HG02642 (cell line): ENCODE measurements at regions not wholly inside any gene's neighbourhood (a gene's known extent, or its start where the extent isn't known, plus 50 kb on each side); places are given as distances from the start of the nearest gene placed in this dataset.
"Not testable (repeated sequence)": the region's sequence is repeated elsewhere in the genome, so short reads cannot be mapped to it uniquely, and the experiment has no call there.

Experiments
- ATAC-seq: cut with Tn5 transposase; IDR thresholded peaks from one replicate; pipeline ENCODE4 v1.9.1; 2021; ENCODE audit warnings: mild to moderate bottlenecking; ENCODE audit not compliant: unreplicated experiment, poor library complexity

DNA sequence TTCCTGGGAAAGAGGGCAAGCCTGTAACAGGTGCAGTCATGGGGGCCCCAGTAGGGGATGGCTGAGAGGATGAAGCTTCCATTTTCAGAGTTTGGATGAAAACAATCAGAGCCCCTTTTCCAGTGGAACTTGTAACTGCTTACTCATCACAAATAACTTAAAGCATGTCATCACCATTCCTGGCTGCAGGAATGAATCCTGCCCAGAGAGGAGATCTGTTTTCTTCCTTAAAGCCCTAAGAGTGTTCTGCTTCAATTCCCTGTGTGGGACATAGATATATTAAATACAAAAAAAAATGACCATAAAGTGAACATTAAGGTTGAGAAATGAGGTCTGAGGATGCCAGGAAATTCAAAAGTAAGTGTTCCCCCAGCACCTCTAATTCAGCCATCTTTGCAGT is 183.4 kb upstream of the MEIS1 start:
- ATAC-seq: no peak

DNA sequence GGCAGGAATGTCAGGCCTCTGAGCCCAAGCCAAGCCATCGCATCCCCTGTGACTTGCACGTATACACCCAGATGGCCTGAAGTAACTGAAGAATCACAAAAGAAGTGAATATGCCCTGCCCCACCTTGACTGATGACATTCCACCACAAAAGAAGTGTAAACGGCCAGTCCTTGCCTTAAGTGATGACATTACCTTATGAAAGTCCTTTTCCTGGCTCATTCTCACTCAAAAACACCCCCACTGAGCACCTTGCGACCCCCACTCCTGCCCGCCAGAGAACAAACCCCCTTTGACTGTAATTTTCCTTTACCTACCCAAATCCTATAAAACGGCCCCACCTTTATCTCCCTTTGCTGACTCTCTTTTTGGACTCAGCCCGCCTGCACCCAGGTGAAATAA is 185.8 kb upstream of the MEIS1 start:
- ATAC-seq: not testable (repeated sequence)

DNA sequence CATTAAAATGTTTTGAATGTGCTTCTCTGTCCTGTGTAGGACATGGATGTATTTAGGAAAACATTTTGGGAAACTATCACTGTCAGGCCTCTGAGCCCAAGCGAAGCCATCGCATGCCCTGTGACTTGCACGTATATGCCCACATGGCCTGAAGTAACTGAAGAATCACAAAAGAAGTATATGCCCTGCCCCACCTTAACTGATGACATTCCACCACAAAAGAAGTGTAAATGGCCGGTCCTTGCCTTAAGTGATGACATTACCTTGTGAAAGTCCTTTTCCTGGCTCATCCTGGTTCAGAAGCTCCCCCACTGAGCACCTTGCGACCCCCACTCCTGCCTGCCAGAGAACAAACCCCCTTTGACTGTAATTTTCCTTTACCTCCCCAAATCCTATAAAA is 191.1 kb upstream of the MEIS1 start:
- not testable (repeated sequence) for ATAC-seq

DNA sequence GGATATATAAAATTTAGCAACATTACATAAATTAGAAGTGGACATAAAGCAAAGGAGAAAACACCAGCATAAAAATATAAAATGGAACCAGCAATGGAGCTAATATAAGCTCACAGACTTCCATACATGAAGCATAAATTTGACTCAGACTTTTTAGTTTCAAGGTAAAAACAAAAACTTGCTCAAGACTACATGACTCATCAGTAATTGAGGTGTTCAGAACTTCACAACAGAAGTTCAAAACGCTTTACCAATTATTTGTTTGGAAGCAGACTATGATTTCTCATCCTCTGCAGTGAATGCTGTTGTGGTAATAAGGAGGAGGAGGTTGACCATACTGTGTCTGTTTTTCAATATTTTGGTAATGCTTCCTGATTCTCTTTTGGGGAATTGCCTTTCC is 192.0 kb upstream of the MEIS1 start:
- ATAC-seq: not testable (repeated sequence)

DNA sequence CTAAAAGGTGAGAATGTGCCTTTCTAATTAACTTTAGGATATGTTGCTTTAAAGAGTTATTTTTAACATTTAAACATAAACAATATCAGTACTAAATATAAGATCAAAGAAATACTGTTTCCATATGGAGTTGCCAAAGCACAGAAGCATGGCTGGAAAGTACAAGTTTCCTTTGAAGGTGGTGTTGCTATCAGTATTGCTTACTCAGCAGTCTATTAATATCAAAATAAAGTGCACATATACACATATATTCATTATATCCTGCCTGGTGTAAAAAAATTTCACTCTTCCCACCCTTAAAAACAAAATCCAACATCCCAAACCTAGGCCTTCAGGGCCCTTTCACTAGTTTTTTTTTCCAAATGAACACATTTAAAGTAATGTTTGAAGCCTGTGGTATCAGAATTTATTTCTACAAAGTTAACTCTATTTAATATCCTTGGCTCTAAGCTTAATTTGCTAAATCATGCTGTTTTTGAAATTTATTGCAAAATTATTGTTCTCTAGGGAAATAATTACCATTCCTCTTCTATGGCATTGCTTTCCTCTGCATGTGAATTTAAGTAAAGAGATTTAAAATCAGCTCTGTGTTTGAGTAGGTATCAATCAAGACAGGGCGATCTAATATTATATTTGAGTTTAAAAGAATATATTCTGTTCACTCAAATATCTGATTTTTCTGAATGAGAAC is 192.7 kb upstream of the MEIS1 start:
- no peak for ATAC-seq

DNA sequence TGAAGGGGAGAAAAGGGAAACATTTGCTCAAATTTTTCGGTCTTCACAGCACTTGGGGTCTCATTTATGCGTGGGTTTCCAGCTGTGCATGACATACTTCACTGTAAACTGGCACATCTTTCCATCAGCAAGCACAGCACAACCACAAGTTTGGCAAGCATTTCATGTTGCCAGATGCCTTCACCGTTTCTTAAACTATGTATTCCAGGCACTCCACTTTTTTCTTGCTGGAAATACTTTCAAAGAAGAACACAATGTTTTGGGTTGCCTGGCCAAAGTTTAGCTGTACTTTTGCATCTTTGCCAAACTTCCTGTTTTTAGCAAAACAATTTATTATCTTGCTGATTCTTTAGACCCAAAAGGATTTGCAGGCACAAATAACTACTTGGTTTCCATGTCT is 194.6 kb upstream of the MEIS1 start:
- ATAC-seq: no peak

DNA sequence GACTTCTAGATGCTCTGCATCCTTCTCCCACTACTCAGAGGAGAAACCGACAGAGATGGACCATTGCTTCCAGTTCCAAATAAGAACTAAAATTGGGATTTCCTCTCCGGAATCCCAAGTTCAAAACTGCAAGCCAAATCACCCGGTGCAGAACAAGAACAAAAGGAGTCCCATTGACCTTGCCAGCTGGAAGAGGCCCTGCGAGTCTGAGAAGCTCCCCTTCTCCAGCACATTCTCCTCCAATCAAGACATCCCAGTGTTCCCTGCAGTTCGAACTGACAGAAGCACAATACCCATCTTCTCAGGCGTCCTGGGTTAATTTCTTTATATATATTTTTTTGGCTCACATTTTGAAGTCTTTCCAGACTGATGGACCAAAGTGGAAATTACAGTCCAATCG is 195.3 kb upstream of the MEIS1 start:
- ATAC-seq: no peak

DNA sequence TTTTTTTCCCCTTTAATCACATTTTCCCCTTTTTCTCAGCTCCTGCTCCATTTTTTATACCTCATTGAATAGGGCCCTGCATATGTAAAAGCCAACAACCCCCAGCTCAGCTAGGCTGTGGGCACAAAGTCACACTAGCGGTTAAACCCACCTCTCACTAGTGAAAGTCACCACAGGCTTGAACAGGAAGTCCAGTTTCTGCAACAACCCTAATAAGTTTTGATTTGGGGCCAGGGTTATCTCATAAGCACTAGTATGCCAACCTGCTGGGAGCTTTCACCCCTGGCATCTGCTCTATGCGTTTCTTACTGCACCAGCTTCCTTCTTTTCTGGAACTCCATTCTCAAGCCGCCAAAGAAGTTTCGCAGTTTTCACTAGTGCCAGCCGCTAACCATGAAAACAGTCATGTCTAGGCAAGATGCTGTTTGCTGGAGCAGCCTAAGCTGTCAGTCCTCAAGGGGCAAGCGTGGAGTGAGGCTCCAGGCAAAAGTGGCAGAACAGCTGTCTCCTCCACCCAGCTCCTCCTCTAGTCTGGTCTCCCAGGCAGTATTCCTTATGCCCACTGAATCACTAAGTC is 197.0 kb upstream of the MEIS1 start:
- no peak for ATAC-seq

DNA sequence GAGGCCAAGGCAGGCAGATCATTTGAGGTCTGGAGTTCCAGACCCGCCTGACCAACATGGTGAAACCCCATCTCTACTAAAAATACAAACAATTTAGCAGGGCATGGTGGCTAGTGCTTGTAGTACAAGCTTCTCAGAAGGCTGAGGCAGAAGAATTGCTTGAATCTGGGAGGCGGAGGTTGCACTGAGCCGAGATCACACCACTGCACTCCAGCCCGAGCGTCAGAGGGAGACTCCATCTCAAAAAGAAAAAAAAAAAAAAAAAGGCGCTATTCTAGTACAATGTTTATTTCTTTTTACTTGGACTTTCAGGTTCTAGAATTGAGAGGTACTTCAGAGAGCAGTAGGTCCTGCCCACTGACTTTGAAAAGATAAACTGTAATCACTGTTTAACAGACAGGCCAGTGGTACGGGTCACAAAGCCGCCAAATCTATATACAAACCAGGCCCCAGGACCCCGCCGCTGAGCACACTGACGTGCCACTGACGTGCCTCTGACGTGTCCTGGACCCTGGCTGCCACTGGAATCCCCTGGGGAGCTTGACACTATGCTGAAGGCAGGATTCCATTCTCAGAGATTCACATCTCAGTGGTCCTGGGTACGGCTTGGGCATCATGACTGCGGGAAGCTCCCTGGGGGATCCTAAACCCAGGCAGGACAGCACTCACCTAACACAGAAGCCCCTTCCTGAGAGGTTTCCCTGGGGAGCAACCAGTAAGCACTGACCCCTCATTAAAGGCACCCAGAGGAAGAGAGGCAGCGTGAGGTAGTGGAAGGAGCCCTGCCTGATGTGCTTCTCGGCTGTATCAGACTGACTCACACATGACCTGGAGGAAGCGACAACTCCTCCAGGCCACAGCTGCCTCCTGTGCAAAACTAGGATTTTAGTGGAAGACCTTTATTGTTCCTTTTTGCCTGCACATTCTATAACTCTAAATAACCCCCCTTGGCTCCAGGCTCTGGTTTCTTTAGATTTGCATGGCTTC is 197.8 kb upstream of the MEIS1 start:
- no peak for ATAC-seq

DNA sequence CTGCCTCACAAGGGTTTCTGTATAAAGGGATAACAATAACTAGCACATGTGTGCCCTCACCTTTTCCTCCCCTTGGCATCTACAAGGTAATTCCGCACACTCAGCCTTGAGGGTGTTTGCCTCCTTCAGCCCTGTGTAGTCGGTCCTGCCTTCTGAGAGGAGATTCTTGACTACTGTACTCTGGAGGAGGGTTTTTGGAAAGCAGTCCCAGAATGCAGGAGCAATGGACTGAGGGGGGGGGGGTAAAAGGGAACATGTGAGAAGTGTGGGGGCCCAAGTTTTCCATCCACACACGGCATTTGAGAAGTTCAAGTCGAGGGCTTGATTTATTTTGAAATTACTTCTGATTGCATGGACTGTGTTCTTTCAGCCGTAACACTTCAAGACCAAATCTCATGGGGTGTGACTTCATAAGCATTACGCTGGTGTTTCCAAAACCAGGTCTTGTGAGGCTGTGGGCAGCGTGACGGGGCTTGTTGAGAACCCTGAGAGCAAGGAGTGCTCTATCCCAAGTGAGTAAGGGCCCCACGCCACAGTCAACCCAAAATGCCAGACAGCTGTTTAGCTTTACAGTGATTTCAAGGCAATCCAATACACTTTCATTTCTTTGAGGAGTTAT is 198.7 kb upstream of the MEIS1 start:
- no peak for ATAC-seq

DNA sequence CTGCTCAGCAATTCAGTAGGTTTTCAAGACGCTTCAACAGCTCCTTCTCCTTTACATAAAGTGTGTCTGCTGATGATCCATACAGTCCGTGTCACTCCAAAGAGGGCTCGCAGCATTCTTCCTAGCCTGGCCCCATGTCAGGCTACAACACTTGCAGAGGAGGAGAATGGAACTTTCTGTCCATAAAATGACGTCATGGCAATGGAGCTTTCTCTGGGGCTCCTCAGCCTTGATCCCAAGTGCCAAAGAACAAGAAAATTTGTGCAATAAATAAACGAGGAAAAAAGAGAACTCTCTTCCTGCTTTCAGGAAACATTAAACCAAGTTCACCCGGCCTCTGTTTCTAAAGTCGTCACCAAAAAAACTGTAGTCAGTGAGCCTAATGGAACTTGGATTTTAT is 199.5 kb upstream of the MEIS1 start:
- no peak for ATAC-seq

DNA sequence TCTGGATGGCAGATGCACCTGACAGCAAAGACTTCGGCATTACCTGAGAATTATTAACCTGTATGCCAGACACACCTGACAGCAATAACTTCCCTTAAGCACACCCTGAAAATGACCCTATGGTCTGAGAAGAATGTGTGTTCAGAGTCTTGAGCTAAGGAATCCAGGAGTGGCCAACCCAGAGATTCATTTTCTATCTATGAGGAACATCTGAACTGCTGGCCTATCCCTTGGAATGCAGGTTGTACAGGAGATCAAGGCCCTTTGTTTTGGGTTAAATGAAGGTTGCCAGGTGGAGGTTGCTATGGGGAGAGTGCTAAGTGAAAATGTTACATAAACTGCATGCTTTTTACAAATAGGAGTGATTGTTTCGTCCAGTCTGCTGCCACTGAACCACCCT is 200.9 kb upstream of the MEIS1 start:
- ATAC-seq: no peak

DNA sequence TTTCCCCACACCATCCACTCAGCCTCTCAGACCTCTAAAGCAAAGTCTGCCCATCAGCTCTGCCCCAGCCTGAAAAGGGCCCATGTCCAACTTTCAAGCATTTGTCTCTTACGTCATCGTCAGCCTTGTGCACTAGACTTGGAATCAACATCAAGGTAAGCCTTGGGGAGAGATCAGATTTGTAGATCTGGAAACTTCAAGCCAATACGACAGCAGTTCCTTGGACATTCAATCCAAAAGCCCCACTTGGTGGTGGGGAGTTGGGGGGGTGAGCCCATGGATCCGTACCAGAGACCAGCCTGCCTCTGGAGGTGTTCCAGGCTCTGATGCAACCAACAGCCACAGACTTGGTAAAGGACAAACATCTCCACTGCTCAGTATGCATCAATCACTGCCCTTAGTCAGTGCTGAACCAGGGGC is 206.8 kb upstream of the MEIS1 start:
- no peak for ATAC-seq

DNA sequence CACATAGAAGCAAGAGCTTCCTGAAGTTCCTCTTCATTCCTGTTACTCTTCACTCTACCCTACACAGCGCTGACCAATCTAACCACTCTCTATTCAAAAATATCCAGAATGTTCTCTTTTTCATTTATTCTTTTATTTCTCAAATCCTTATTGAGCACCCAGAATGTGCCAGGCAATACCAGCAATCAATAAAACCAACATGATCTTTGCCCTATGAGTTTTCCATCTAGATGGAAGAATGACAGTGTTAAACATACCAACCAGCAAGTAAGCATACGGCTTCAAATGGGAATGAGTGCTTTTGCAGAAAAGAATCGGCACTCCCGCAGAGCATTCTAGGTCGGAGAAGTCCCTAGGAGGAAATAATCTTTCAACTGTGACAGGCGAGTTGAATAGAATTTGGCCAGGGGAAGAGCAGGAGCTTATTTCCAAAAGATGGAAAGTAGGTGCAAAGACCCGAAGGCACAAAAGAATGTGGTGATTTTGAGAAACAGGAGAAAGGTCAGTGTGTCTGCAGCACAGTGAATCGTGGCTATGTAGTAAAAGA is 217.8 kb upstream of the MEIS1 start:
- ATAC-seq: no peak

DNA sequence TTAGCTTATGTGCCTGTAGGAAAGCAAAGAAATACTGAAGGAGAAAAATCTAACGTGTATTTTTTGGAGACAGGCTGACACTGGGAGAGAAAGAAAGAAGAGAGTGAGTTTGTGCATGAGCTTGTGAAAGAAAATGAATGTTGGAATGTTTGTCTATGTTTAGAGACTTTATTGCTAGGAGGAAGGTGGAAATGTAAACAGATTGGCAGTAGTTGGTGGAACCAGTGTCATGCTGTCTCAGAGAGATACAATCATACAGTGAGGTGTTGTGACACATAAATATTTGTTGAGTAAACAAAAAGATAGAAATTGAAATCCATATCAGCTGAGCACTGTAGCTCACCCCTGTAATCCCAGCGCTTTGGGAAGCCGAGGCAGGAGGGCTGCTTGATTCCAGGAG is 222.2 kb upstream of the MEIS1 start:
- no peak for ATAC-seq

DNA sequence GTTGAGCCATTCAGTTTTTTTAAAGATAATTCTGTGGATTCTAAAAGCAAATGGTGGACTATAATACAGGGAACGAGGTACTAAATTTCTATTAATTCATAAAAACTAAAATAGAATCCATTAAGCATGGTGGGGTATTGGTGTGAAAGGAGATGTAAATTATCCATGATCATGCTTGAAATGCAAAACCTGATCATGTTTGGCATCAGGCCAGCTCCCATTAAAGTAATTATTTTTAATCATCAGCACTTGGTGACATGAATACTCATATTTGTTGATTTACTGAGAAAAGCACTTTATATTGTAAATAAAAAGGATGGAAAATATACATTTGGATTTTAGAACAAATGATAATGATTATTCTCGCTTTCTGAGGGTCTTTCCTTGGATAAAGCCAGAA is 232.3 kb upstream of the MEIS1 start:
- no peak for ATAC-seq

DNA sequence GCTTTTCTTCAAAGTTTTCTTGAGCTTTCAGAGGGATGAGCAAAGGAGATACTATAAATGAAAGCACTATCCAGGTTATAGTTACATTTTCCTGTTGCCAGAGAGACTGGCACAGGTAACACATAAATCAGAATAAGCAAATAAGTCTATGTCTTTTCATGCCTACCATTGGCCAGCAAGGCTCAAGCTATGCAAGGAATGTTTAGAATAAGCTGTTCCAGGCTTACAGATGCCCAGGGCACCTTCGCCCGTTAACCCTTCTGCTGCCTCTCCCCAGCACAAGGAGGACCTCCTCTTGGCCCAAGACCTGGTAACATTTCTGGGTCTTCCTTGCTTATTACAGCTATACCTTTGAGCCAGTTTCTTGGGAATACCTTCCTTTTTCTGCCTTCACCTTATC is 233.7 kb upstream of the MEIS1 start:
- no peak for ATAC-seq

DNA sequence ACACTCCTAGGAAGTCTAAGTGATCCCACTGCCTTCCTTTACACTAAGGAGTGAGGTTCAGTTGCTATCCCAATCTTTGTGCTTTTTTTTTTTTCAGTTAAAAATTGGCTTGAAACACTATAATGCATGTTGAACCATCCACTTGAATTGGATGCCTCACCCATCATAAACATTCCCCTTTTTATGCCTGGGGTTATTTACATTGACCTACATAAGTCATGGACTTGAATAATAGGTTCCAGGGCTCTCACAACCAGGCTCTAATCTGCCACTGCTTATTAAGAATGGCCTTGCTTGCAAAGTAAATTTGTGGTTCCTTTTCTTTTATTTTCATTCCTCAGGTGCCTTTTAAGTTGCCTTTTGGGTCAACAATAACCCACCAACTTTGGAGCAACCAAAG is 236.1 kb upstream of the MEIS1 start:
- ATAC-seq: no peak

DNA sequence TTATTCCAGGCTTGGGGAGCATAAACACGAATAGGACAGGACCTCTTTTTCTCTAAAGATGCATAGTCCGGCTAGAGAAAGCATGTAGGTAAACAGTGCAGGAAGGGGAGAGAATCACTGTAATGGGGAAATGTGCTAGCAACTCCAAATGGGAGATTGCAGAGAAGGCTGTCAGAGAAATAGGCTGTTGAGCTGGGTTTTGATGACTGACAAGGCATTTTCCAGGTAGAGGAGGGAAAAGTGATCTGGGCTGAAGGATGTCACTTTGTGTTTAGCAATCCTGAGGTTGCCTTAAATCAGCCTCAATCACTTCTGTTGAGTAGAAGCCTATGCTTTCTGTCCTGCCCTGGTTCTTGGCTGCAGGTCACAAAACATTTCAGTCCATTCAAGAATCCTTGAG is 242.0 kb upstream of the MEIS1 start:
- no peak for ATAC-seq

DNA sequence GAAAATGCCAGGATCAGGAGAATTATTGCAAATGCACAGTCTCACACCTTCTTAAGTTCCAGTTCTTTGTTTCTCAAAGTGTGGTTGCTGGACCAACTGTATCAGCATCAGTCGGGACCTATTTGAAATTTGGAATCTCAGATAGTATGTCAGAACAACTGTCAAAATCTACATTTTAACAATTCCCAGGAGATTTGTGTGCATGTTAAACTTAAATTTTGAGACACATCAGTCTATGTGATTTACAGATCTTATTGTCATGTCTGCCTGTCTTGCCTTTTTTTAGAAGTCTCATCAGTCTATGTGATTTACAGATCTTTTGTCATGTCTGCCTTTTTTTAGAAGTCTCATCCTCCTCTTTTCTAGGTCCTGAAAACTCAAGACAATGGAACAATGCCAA is 243.6 kb upstream of the MEIS1 start:
- ATAC-seq: no peak

DNA sequence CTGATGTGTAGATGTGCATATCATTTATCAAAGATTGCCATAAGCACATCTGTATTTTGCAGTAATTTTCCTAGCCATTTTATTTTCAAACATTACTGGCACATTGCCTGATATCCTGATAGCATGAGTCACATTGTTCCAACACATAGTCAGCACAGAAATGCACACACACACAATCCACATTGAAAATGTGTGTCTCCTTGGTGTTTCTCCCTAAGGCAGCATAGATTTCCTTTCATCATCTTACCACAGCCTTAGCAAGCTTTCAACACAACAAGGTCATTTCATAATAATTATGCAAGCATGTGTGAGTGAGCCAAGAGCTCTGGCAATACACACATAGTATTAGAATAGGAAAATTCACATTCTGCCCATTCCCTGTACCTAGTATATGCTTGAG is 245.4 kb upstream of the MEIS1 start:
- no peak for ATAC-seq
